Right lobe of liver (tissue), 4 donors: ENCODE measurements at regions not wholly inside any gene's neighbourhood (a gene's known extent, or its start where the extent isn't known, plus 50 kb on each side); places are given as distances from the start of the nearest gene placed in this dataset.

ENCODE experiments used
- POLR2A ChIP-seq: fragments of 450-650 bp; IDR thresholded peaks from one replicate; pipeline ENCODE4 v1.6.1; 2017; ENCODE audit warnings: antibody characterized with exemption, mild to moderate bottlenecking
- TF ChIP-seq, protein P1 (sequence below), 4 donors: fragments of 200-600 bp in 3 of 4; fragments of 450-650 bp in 1 of 4; IDR thresholded peaks; one replicate each; pipeline versions ENCODE4 v1.5.1 to v1.8.0; 2016 to 2022; ENCODE audit warnings: antibody characterized with exemption in 4 of 4, mild to moderate bottlenecking in 2 of 4
- donor health status: DM: no; HTN: no; CAD: no.
- donor health status: DM: no; HTN: no; CAD: no.
- donor health status: DM: no; HTN: yes; CAD: no.

DNA sequence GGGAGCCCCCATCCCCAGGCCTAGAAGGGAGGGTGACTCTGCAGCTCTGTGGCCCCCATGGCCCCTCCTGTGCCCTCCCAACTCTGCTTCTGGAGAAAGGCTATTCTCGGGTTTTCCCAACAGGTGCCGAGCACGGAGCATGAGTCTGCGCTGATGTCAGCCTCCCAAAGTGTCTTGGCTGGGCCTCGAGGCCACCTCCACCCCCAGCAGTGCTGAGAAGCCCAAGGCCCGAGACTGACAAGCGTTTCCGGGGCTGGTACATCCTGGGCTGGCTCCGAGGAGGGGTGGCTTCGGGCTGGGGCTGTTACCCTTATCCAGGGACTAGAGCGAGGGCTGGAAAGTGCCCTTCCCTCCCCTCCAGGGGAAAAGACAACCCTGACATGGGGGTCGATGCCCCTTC, 60.2 kb upstream of the GATA5 start:
- TF ChIP-seq, protein P1, sequence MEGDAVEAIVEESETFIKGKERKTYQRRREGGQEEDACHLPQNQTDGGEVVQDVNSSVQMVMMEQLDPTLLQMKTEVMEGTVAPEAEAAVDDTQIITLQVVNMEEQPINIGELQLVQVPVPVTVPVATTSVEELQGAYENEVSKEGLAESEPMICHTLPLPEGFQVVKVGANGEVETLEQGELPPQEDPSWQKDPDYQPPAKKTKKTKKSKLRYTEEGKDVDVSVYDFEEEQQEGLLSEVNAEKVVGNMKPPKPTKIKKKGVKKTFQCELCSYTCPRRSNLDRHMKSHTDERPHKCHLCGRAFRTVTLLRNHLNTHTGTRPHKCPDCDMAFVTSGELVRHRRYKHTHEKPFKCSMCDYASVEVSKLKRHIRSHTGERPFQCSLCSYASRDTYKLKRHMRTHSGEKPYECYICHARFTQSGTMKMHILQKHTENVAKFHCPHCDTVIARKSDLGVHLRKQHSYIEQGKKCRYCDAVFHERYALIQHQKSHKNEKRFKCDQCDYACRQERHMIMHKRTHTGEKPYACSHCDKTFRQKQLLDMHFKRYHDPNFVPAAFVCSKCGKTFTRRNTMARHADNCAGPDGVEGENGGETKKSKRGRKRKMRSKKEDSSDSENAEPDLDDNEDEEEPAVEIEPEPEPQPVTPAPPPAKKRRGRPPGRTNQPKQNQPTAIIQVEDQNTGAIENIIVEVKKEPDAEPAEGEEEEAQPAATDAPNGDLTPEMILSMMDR (IDR thresholded peaks at IDR 0.05), result no peak
- TF ChIP-seq POLR2A, result no peak
